Gastroesophageal sphincter (tissue), 4 donors: ENCODE measurements at regions not wholly inside any gene's neighbourhood (a gene's known extent, or its start where the extent isn't known, plus 50 kb on each side); places are given as distances from the start of the nearest gene placed in this dataset.

Source experiments
- ATAC-seq: fragments of 150-250 bp; one replicate; pipeline ENCODE4 v1.9.1; 2016; ENCODE audit warnings: mild to moderate bottlenecking, moderate library complexity
- H3K27ac ChIP-seq, 4 donors: fragments of 200-600 bp; sonication (generic) in 3 of 4; 1 replicate in 3 of 4; 2 replicates in 1 of 4; pipeline ENCODE4 v1.5.1; 2016 to 2019
- H3K27me3 ChIP-seq: fragments of 200-600 bp; sonication (generic); one replicate; pipeline ENCODE4 v1.5.1; 2019
- H3K36me3 ChIP-seq, 2 donors: fragments of 200-600 bp; sonication (generic); one replicate each; pipeline ENCODE4 v1.5.1; 2019; ENCODE audit warnings: control low read depth in 1 of 2
- H3K4me1 ChIP-seq, 3 donors: fragments of 200-600 bp; sonication (generic); 1 replicate in 2 of 3; 2 replicates in 1 of 3; pipeline ENCODE4 v1.5.1; 2016 to 2019; ENCODE audit warnings: control low read depth in 2 of 3
- H3K4me3 ChIP-seq, 2 donors: fragments of 200-600 bp; sonication (generic); one replicate each; pipeline ENCODE4 v1.5.1; 2019; ENCODE audit warnings: mild to moderate bottlenecking in 1 of 2, moderate library complexity in 1 of 2
- H3K9me3 ChIP-seq, 3 donors: fragments of 200-600 bp; sonication (generic); one replicate each; pipeline ENCODE4 v1.5.1; 2017 to 2019; ENCODE audit warnings: control low read depth in 2 of 3
- CTCF ChIP-seq, 4 experiments: fragments of 200-600 bp in 2 of 4; fragments of 450-650 bp in 2 of 4; sonication (generic) in 1 of 4; IDR thresholded peaks; one replicate each; pipeline ENCODE4 v1.5.1; 2017 to 2019; ENCODE audit warnings: antibody characterized with exemption in 4 of 4, mild to moderate bottlenecking in 2 of 4, moderate library complexity in 2 of 4
- EP300 ChIP-seq: sonication (generic); formaldehyde crosslinking; IDR thresholded peaks from one replicate; pipeline ENCODE4 v1.6.1; 2017; ENCODE audit warnings: antibody characterized with exemption, mild to moderate bottlenecking
- POLR2A ChIP-seq, 2 donors: fragments of 450-650 bp; IDR thresholded peaks; one replicate each; pipeline ENCODE4 v1.6.1; 2017; ENCODE audit warnings: antibody characterized with exemption in 2 of 2, mild to moderate bottlenecking in 2 of 2, moderate library complexity in 1 of 2
- POLR2AphosphoS5 ChIP-seq: sonication (generic); formaldehyde crosslinking; IDR thresholded peaks from one replicate; pipeline ENCODE4 v1.6.1; 2017; ENCODE audit warnings: antibody characterized with exemption
- WGBS, 2 donors: methylation state at CpG; one replicate each; pipeline ENCODE4 v1.1.5; 2018; ENCODE audit warnings: low coverage in 1 of 2; 5-methylcytosine and 5-hydroxymethylcytosine counted together

GRCh38 chr6:25027221-25027916, 91.6 kb upstream of the RIPOR2 start:
- Histone ChIP-seq H3K36me3 (no peaks in the 10 kb centered on the region), H3K9me3 (no peaks in the 10 kb centered on the region), H3K4me1 (no peaks in the 10 kb centered on the region), H3K4me3 (no peak overlapping the region), H3K27me3 (no peaks in the 10 kb centered on the region), H3K27ac (no peak overlapping the region)
- TF ChIP-seq EP300: no peak
- TF ChIP-seq POLR2A (IDR thresholded peaks at IDR 0.05): no peak
- TF ChIP-seq CTCF (IDR thresholded peaks at IDR 0.05): no peak
- no peak for TF ChIP-seq POLR2AphosphoS5
- 71 to 79% methylated on average over 8 to 19 of the region's 31 CpGs for WGBS, 2 donors
- ATAC-seq: peak; percentile 22

GRCh38 chr6:25028328-25028727, 92.6 kb upstream of the RIPOR2 start:
- Histone ChIP-seq H3K4me1 (no peaks in the 10 kb centered on the region), H3K9me3 (no peaks in the 10 kb centered on the region), H3K36me3 (no peaks in the 10 kb centered on the region), H3K27me3 (no peaks in the 10 kb centered on the region), H3K27ac (no peak overlapping the region), H3K4me3 (no peak overlapping the region)
- TF ChIP-seq POLR2AphosphoS5: no peak
- TF ChIP-seq CTCF (IDR thresholded peaks at IDR 0.05): no peak
- TF ChIP-seq EP300: no peak
- no peak for TF ChIP-seq POLR2A (IDR thresholded peaks at IDR 0.05)
- WGBS, 2 donors: 67 to 100% methylated on average over 1 of the region's 1 CpG
- no peak for ATAC-seq

GRCh38 chr6:25032934-25033333, 97.2 kb upstream of the RIPOR2 start:
- WGBS, 2 donors: 93 to 95% methylated on average over 5 to 8 of the region's 8 CpGs
- ATAC-seq: no peak
- no peaks in the 10 kb centered on the region for H3K27me3 ChIP-seq
- H3K4me3 ChIP-seq: no peak overlapping the region
- no peaks in the 10 kb centered on the region for H3K36me3 ChIP-seq
- no peak overlapping the region for H3K27ac ChIP-seq
- TF ChIP-seq EP300 (no peak), POLR2A (IDR thresholded peaks at IDR 0.05) (no peak), CTCF (IDR thresholded peaks at IDR 0.05) (no peak), POLR2AphosphoS5 (no peak)
- H3K9me3 ChIP-seq: no peaks in the 10 kb centered on the region
- no peaks in the 10 kb centered on the region for H3K4me1 ChIP-seq

GRCh38 chr6:25034431-25034921, 98.7 kb upstream of the RIPOR2 start:
- ATAC-seq: no peak
- Histone ChIP-seq H3K27me3 (no peaks in the 10 kb centered on the region), H3K4me3 (no peak overlapping the region), H3K36me3 (no peaks in the 10 kb centered on the region), H3K4me1 (no peaks in the 10 kb centered on the region), H3K9me3 (peaks cover 0 to 7% (median 0%) of the 10 kb centered on the region in 3 donors), H3K27ac (no peak overlapping the region)
- 18 to 29% methylated on average over 3 of the region's 3 CpGs for WGBS, 2 donors
- TF ChIP-seq CTCF (IDR thresholded peaks at IDR 0.05): no peak
- TF ChIP-seq POLR2A (IDR thresholded peaks at IDR 0.05): no peak
- no peak for TF ChIP-seq EP300
- TF ChIP-seq POLR2AphosphoS5: no peak

- peaks cover 0 to 7% (median 0%) of the 10 kb centered on the region in 3 donors for H3K9me3 ChIP-seq
- WGBS, 2 donors: 80 to 100% methylated on average over 2 of the region's 3 CpGs
- TF ChIP-seq EP300 (no peak), CTCF (IDR thresholded peaks at IDR 0.05) (no peak), POLR2AphosphoS5 (no peak), POLR2A (IDR thresholded peaks at IDR 0.05) (no peak)
- H3K4me1 ChIP-seq: no peaks in the 10 kb centered on the region
- H3K36me3 ChIP-seq: no peaks in the 10 kb centered on the region
- H3K27ac ChIP-seq: peak overlapping the region in 1 of 4 donors; percentile 12
- no peak for ATAC-seq
- H3K4me3 ChIP-seq: no peak overlapping the region
- H3K27me3 ChIP-seq: no peaks in the 10 kb centered on the region
Measured at GRCh38 chr6:25035174-25035511, 99.4 kb upstream of the RIPOR2 start.
